ENCODE measurements at regions not wholly inside any gene's neighbourhood (a gene's known extent, or its start where the extent isn't known, plus 50 kb on each side); places are given as distances from the start of the nearest gene placed in this dataset.

DNA sequence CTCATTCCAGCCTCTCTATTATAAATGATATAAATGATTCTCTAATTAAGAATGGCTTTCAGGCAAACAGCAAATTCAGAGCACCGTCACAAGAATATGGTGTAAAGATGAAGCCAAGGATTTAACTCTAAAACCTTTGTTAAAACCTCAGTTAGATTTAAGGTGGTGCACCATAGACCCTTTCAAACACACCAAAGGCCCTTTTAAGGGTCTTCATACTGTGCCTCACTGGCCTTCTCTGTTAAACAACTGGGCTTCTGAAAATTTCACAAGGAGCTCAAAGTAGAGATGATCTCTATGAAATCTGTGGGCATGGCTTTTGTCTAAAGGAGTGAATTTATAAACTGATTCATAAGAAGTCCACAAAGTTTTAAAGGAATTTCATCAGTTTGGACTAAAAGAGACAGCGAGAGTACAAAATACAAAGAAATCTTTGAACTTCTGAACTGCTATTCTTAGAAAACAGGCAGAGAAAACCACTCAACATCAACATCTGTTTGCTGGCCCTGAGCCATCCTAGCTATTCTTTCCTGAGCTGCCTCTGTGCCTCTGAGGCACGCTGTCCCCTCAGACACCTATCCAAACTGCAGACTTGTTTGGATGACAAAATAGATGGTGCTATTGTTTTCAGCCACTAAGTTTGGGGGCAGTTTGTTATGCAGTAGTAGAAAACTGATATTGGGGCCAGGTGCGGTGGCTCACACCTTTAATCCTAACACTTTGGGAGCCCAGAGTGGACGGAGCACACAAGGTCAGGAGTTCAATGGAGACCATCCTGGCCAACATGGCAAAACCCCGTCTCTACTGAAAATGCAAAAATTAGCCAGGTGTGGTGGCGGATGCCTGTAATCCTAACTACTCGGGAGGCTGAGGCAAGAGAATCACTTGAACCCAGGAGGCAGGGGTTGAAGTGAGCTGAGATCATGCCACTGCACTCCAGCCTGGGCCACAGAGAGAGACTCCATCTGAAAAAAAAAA is 72.9 kb upstream of the MYCN start:
- Histone ChIP-seq H3K36me3 (no peaks in the 10 kb centered on the region), H3K27me3 (no peaks in the 10 kb centered on the region), H3K4me3 (no peak overlapping the region), H3K9me3 (no peaks in the 10 kb centered on the region), H3K4me1 (no peaks in the 10 kb centered on the region), H3K27ac (no peak overlapping the region)
- TF ChIP-seq POLR2A (IDR thresholded peaks at IDR 0.05) = no peak
- TF ChIP-seq, protein P1, sequence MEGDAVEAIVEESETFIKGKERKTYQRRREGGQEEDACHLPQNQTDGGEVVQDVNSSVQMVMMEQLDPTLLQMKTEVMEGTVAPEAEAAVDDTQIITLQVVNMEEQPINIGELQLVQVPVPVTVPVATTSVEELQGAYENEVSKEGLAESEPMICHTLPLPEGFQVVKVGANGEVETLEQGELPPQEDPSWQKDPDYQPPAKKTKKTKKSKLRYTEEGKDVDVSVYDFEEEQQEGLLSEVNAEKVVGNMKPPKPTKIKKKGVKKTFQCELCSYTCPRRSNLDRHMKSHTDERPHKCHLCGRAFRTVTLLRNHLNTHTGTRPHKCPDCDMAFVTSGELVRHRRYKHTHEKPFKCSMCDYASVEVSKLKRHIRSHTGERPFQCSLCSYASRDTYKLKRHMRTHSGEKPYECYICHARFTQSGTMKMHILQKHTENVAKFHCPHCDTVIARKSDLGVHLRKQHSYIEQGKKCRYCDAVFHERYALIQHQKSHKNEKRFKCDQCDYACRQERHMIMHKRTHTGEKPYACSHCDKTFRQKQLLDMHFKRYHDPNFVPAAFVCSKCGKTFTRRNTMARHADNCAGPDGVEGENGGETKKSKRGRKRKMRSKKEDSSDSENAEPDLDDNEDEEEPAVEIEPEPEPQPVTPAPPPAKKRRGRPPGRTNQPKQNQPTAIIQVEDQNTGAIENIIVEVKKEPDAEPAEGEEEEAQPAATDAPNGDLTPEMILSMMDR (IDR thresholded peaks at IDR 0.05) = no peak
- no peak for DNase-seq

DNA sequence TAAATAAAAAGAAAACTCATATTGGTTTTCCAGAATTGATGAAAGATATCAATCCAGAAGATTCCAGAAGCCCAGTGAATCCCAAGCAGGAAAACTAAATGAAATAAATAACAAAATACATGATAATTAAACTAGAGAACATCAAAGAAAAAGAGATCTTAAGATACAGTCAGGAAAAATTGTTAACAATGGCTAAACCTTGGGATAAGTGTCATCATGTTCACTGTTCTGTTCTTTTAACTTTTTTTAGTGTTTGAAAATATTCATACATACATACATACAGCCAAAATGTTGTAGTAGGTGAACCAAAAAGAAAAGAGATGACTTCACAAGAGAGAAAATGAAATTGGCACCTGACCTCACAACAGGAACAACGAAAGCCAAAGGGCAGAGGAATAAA is 72.2 kb upstream of the MYCN start:
- Histone ChIP-seq H3K9me3 (no peaks in the 10 kb centered on the region), H3K27me3 (no peaks in the 10 kb centered on the region), H3K4me1 (no peaks in the 10 kb centered on the region), H3K27ac (no peak overlapping the region), H3K36me3 (no peaks in the 10 kb centered on the region), H3K4me3 (no peak overlapping the region)
- DNase-seq = no peak
- TF ChIP-seq, protein P1 (IDR thresholded peaks at IDR 0.05) = no peak
- TF ChIP-seq POLR2A (IDR thresholded peaks at IDR 0.05) = no peak

DNA sequence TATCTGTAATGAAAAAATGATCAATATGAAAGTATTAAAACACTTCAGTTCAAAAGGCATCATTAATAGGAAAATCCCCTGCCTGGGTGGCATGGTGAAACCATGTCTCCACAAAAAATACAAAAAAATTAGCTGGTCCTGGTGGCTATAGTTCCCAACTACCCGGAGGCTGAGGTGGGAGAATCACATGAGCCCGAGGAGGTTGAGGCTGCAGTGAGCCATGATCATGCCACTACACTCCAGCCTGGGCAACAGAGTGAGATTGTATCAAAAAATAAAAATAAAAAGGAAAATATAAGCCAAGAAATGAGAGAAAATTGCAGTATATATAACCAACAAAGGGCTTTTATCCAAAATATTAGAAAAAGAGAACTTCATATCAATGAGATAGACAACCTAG is 71.6 kb upstream of the MYCN start:
- TF ChIP-seq POLR2A (IDR thresholded peaks at IDR 0.05) = no peak
- Histone ChIP-seq H3K36me3 (no peaks in the 10 kb centered on the region), H3K4me1 (no peaks in the 10 kb centered on the region), H3K27ac (no peak overlapping the region), H3K9me3 (no peaks in the 10 kb centered on the region), H3K27me3 (no peaks in the 10 kb centered on the region), H3K4me3 (no peak overlapping the region)
- DNase-seq = no peak

DNA sequence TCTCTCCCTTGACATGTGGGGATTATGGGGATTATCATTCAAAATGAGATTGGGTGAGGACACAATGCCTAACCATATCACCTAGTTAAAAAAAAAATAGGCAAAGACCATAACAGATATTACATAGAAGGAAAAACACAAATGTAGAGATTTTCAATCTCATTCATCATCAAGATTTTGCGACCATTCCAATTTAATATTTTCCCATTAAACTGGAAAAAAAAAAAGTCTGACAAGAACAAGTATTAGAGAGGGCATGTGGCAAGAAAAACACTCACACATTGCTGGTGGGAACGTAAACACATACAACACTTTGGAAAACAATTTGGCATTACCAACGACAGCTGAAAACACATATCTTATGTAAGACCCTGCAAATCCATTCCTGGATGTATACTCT is 71.0 kb upstream of the MYCN start:
- Histone ChIP-seq H3K4me1 (no peaks in the 10 kb centered on the region), H3K27ac (no peak overlapping the region), H3K9me3 (no peaks in the 10 kb centered on the region), H3K27me3 (no peaks in the 10 kb centered on the region), H3K36me3 (no peaks in the 10 kb centered on the region), H3K4me3 (no peak overlapping the region)
- no peak for DNase-seq
- TF ChIP-seq POLR2A (IDR thresholded peaks at IDR 0.05) = no peak
- TF ChIP-seq, protein P1 (IDR thresholded peaks at IDR 0.05) = no peak

DNA sequence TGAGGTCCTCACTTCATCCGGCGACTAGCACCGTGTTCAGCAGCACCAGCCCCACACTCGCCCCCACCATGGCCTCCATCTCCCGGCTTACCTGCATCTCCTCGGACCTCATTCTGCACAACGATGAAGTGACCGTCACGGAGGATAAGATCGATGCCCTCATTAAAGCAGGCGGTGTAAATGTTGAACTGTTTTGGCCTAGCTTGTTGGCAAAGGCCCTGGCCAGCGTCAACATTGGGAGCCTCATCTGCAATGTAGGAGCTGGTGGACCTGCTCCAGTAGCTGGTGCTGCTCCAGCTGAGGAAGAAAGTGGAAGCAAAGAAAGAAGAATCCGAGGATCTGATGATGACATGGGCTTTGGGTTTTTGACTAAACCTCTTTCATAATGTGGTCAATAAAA is 70.5 kb upstream of the MYCN start:
- Histone ChIP-seq H3K9me3 (no peaks in the 10 kb centered on the region), H3K4me3 (no peak overlapping the region), H3K4me1 (no peaks in the 10 kb centered on the region), H3K36me3 (no peaks in the 10 kb centered on the region), H3K27ac (no peak overlapping the region), H3K27me3 (no peaks in the 10 kb centered on the region)
- TF ChIP-seq, protein P1 (IDR thresholded peaks at IDR 0.05) = no peak
- no peak for TF ChIP-seq POLR2A (IDR thresholded peaks at IDR 0.05)
- no peak for DNase-seq

DNA sequence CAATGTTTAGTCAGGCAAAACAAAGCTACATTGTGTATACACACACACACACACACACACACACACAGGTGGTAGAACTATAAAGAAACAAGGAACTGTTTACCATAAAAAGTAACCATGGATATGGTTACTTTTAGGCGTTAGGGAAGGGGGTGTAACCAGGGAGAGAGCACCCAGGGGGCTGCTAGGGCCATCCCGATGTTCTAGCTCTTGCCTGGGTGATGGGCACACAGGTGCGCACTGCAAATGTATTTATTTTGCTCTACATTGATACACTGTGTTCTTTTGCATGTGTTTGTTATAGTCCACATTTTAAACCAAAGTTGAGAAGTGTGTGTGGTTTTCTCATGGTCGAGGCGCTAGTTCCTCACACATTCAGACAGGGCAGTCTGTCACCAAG is 69.8 kb upstream of the MYCN start:
- Histone ChIP-seq H3K36me3 (no peaks in the 10 kb centered on the region), H3K4me1 (no peaks in the 10 kb centered on the region), H3K9me3 (no peaks in the 10 kb centered on the region), H3K27me3 (no peaks in the 10 kb centered on the region), H3K27ac (no peak overlapping the region), H3K4me3 (no peak overlapping the region)
- TF ChIP-seq POLR2A (IDR thresholded peaks at IDR 0.05) = no peak
- TF ChIP-seq, protein P1 (IDR thresholded peaks at IDR 0.05) = no peak
- DNase-seq = no peak

Data from Peyer's patch (tissue), 4 donors.